ENCODE measurements at regions not wholly inside any gene's neighbourhood (a gene's known extent, or its start where the extent isn't known, plus 50 kb on each side); places are given as distances from the start of the nearest gene placed in this dataset.
"Not testable (repeated sequence)": the region's sequence is repeated elsewhere in the genome, so short reads cannot be mapped to it uniquely, and the experiment has no call there.

DNA sequence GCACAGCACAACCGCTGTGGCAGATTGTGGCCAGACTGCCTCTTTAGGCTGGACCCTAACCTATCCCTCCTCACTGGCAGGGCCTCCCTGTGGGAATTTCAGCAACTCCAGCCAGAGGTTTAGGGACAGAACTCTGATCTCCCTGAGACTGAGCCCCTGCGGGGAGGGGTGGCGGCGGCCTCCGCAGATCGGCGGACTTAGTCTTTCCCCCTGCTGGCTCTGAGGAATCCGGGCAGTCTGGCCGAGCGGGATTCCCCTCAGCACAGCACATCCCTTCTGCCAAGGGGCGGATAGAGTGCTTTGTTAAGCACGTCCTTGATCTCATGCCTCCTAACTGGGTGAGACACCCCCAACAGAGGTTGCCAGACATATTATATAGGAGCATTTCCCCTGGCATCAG is 224.2 kb upstream of the NPY start:
- Histone ChIP-seq H3K27ac (no peak overlapping the region), H3K9me3 (replicated peaks) (no peaks in the 10 kb centered on the region)

GRCh38 chr7:24063721-24064120 is 220.3 kb upstream of the NPY start:
- Histone ChIP-seq H3K27ac (no peak overlapping the region), H3K4me3 (no peak overlapping the region), H3K36me3 (no peaks in the 10 kb centered on the region), H3K9me3 (replicated peaks) (no peaks in the 10 kb centered on the region; the same call in 1 of the 2 replicates), H3K27me3 (replicated peaks) (no peaks in the 10 kb centered on the region), H3K4me1 (replicated peaks) (no peaks in the 10 kb centered on the region)
- no peak for DNase-seq (ENCODE audit: low read depth in 1 of 2, low spot score in 2 of 2)

More for the DNA sequence above, 224.2 kb upstream of the NPY start:
- DNase-seq (ENCODE audit: low read depth in 1 of 2, low spot score in 2 of 2) = no peak
- Histone ChIP-seq H3K27me3 (replicated peaks) (no peaks in the 10 kb centered on the region), H3K4me3 (no peak overlapping the region), H3K36me3 (no peaks in the 10 kb centered on the region), H3K4me1 (replicated peaks) (no peaks in the 10 kb centered on the region)

GRCh38 chr7:24069751-24070150 is 214.2 kb upstream of the NPY start:
- H3K9me3 ChIP-seq (replicated peaks) = no peaks in the 10 kb centered on the region; the same call in 1 of the 2 replicates
- H3K36me3 ChIP-seq = no peaks in the 10 kb centered on the region
- no peak overlapping the region for H3K4me3 ChIP-seq
- no peak for DNase-seq (ENCODE audit: low read depth in 1 of 2, low spot score in 2 of 2)
- no peaks in the 10 kb centered on the region for H3K27me3 ChIP-seq (replicated peaks)
- H3K4me1 ChIP-seq (replicated peaks) = no peaks in the 10 kb centered on the region
- H3K27ac ChIP-seq = no peak overlapping the region

GRCh38 chr7:24073651-24074420 is 210.2 kb upstream of the NPY start:
- Histone ChIP-seq H3K9me3 (replicated peaks) (no peaks in the 10 kb centered on the region), H3K36me3 (no peaks in the 10 kb centered on the region)
- DNase-seq (ENCODE audit: low read depth in 1 of 2, low spot score in 2 of 2) = no peak

GRCh38 chr7:24075426-24075810 is 208.6 kb upstream of the NPY start:
- Histone ChIP-seq H3K9me3 (replicated peaks) (no peaks in the 10 kb centered on the region), H3K27ac (no peak overlapping the region), H3K4me1 (replicated peaks) (no peaks in the 10 kb centered on the region), H3K4me3 (no peak overlapping the region), H3K27me3 (replicated peaks) (no peaks in the 10 kb centered on the region), H3K36me3 (no peaks in the 10 kb centered on the region)
- DNase-seq (ENCODE audit: low read depth in 1 of 2, low spot score in 2 of 2) = no peak

More at GRCh38 chr7:24073651-24074420, 210.2 kb upstream of the NPY start:
- H3K27me3 ChIP-seq (replicated peaks) = no peaks in the 10 kb centered on the region
- H3K4me3 ChIP-seq = no peak overlapping the region
- H3K4me1 ChIP-seq (replicated peaks) = no peaks in the 10 kb centered on the region
- no peak overlapping the region for H3K27ac ChIP-seq

DNA sequence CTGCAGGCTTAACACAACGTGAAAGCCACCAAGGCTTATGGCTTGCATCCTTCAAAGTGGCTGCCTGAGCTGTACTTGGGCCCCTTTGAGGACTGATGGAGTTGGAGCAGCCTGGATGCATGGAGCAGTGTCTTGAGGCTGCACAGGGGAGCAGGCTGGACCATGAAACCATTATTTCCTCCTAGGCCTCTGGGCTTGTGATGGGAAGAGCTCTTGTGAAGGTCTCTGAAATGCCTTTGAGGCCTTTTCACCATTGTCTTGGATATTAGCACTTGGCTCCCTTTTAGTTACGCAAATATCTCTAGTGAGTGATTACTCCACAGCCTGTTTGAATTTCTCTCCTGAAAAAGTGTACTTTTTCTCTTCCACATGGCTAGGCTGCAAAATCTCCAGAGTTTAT is 201.2 kb upstream of the NPY start:
- Histone ChIP-seq H3K27me3 (replicated peaks) (no peaks in the 10 kb centered on the region), H3K9me3 (replicated peaks) (no peaks in the 10 kb centered on the region), H3K27ac (no peak overlapping the region), H3K4me1 (replicated peaks) (no peaks in the 10 kb centered on the region), H3K36me3 (no peaks in the 10 kb centered on the region), H3K4me3 (no peak overlapping the region)
- no peak for DNase-seq (ENCODE audit: low read depth in 1 of 2, low spot score in 2 of 2)

DNA sequence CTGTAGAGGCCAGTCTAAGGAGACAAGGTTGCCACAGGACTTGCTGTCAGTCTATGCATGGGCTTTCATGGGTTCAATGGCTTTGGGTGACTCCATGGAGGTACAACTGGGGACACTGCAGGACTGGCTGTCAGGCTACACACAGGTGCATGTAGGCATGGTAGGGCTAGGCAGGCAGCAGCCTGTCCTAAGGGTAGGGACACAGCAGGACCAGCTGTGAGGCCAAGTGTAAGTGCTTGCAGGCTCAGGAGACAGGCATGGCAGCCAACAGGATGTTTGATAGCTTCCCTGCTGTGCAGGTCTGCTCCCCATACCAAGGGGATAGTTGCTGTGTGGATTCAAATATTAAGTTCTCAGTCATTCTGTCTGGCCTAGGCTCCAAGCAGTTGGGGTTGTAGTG is 181.0 kb upstream of the NPY start:
- Histone ChIP-seq H3K27ac (no peak overlapping the region), H3K36me3 (no peaks in the 10 kb centered on the region), H3K27me3 (replicated peaks) (0 out of 2 replicates have a peak, but pooled peaks cover 3% of the 10 kb centered on the region), H3K9me3 (replicated peaks) (no peaks in the 10 kb centered on the region), H3K4me3 (no peak overlapping the region), H3K4me1 (replicated peaks) (no peaks in the 10 kb centered on the region)
- no peak for DNase-seq (ENCODE audit: low read depth in 1 of 2, low spot score in 2 of 2)

GRCh38 chr7:24108906-24109376 is 175.0 kb upstream of the NPY start:
- H3K4me1 ChIP-seq (replicated peaks) = no peaks in the 10 kb centered on the region
- no peak overlapping the region for H3K27ac ChIP-seq
- H3K36me3 ChIP-seq = no peaks in the 10 kb centered on the region
- no peak for DNase-seq (ENCODE audit: low read depth in 1 of 2, low spot score in 2 of 2)
- H3K4me3 ChIP-seq = no peak overlapping the region
- H3K9me3 ChIP-seq (replicated peaks) = no peaks in the 10 kb centered on the region
- peaks cover 3% of the 10 kb centered on the region; the same call in 1 of the 2 replicates for H3K27me3 ChIP-seq (replicated peaks)

- Histone ChIP-seq H3K27me3 (replicated peaks) (peaks cover 3% of the 10 kb centered on the region; the same call in 1 of the 2 replicates), H3K9me3 (replicated peaks) (no peaks in the 10 kb centered on the region)
- no peak for DNase-seq (ENCODE audit: low read depth in 1 of 2, low spot score in 2 of 2)
Observed at GRCh38 chr7:24110056-24110455, 173.9 kb upstream of the NPY start.

DNA sequence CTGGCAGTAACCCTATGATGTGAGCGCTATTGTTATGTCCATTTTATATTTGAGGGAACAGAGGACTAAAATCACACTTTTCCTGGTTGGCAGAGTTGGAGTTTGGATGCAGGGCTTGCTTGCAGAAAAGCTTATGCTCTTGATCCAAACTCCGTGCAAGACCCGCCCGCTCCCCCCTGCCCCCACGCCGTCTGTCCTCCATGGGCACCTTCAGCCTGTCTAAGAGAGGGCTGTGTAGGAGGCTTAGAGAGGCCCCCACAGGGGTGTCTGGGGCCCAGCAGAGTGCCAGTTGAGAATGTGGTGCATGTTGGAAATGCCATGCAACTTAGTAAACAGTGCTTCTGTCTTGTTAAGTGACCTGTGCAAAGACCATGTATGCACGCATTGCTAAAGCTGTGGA is 170.5 kb upstream of the NPY start:
- DNase-seq (ENCODE audit: low read depth in 1 of 2, low spot score in 2 of 2) = no peak
- Histone ChIP-seq H3K36me3 (no peaks in the 10 kb centered on the region), H3K9me3 (replicated peaks) (no peaks in the 10 kb centered on the region), H3K27ac (no peak overlapping the region), H3K4me3 (no peak overlapping the region), H3K27me3 (replicated peaks) (no peaks in the 10 kb centered on the region; the same call in 1 of the 2 replicates), H3K4me1 (replicated peaks) (no peaks in the 10 kb centered on the region)

More at GRCh38 chr7:24110056-24110455, 173.9 kb upstream of the NPY start:
- no peak overlapping the region for H3K27ac ChIP-seq
- no peaks in the 10 kb centered on the region for H3K36me3 ChIP-seq
- H3K4me3 ChIP-seq = no peak overlapping the region
- no peaks in the 10 kb centered on the region for H3K4me1 ChIP-seq (replicated peaks)

DNA sequence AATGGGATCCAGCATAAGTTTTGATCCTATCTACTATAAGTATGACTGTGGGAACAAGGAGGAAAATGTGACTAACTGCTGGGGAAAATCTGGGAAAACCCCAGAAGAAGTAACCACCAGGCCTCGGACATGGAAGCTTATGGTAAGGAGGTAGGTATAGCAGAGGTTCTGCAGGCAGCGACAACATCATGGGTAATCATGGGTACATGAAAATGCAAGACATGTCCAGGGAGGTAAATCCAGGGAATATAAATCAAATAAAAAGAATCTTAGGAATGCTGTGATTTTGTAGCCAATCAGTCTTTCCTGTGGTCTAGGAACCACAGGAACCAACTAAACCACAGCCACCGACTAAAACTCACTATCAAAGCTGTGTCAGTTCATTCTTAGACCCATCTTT is 168.3 kb upstream of the NPY start:
- Histone ChIP-seq H3K27ac (no peak overlapping the region), H3K4me3 (no peak overlapping the region), H3K9me3 (replicated peaks) (no peaks in the 10 kb centered on the region), H3K27me3 (replicated peaks) (no peaks in the 10 kb centered on the region), H3K4me1 (replicated peaks) (no peaks in the 10 kb centered on the region), H3K36me3 (no peaks in the 10 kb centered on the region)
- DNase-seq (ENCODE audit: low read depth in 1 of 2, low spot score in 2 of 2) = no peak

- DNase-seq (ENCODE audit: low read depth in 1 of 2, low spot score in 2 of 2); H3K27ac ChIP-seq; H3K9me3 ChIP-seq (replicated peaks); H3K36me3 ChIP-seq; H3K4me1 ChIP-seq (replicated peaks); H3K4me3 ChIP-seq; H3K27me3 ChIP-seq (replicated peaks): not testable (repeated sequence)
Observed at GRCh38 chr7:24117903-24118499, 166.0 kb upstream of the NPY start.

DNA sequence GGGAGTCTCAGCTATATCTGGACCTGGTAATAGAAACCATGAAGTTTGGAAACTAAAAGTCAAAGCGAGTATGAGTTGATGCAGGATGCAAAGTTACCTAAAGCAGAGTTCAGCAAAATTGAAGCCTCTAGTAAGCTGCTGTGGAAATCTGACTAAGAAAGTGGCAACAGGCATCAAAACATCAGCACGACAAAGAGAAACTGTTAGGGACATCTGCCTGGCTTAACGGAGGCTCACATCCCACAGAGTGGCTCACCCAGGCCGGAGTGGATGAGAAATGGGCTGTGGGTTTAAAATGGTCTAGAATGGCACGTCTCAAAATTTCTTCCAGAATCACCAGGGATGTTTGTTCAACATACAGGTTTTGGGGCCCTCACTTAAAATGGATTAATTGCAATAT is 164.1 kb upstream of the NPY start:
- H3K9me3 ChIP-seq (replicated peaks) = no peaks in the 10 kb centered on the region
- no peaks in the 10 kb centered on the region for H3K36me3 ChIP-seq
- no peak for DNase-seq (ENCODE audit: low read depth in 1 of 2, low spot score in 2 of 2)
- no peak overlapping the region for H3K27ac ChIP-seq
- H3K4me3 ChIP-seq = no peak overlapping the region
- no peaks in the 10 kb centered on the region for H3K4me1 ChIP-seq (replicated peaks)
- H3K27me3 ChIP-seq (replicated peaks) = no peaks in the 10 kb centered on the region

GRCh38 chr7:24123076-24123475 is 160.9 kb upstream of the NPY start:
- no peaks in the 10 kb centered on the region for H3K9me3 ChIP-seq (replicated peaks)
- no peak overlapping the region for H3K4me3 ChIP-seq
- DNase-seq (ENCODE audit: low read depth in 1 of 2, low spot score in 2 of 2) = no peak
- H3K27ac ChIP-seq = no peak overlapping the region
- H3K27me3 ChIP-seq (replicated peaks) = no peaks in the 10 kb centered on the region
- no peaks in the 10 kb centered on the region for H3K36me3 ChIP-seq
- no peaks in the 10 kb centered on the region for H3K4me1 ChIP-seq (replicated peaks)

All from SJSA1 (cell line).